Hepatocyte (in vitro differentiated cells): ENCODE measurements at regions not wholly inside any gene's neighbourhood (a gene's known extent, or its start where the extent isn't known, plus 50 kb on each side); places are given as distances from the start of the nearest gene placed in this dataset.

Experiments
- EZH2 ChIP-seq: fragments of 200-600 bp; sonication (generic); IDR thresholded peaks from 2 replicates; pipeline ENCODE4 v1.6.1; 2016; ENCODE audit warnings: antibody characterized with exemption, mild to moderate bottlenecking, borderline replicate concordance
- EZH2phosphoT487 ChIP-seq: fragments of 200-600 bp; sonication (generic); IDR thresholded peaks from one replicate; pipeline ENCODE4 v1.6.1; 2018; ENCODE audit warnings: antibody characterized with exemption, mild to moderate bottlenecking, low read depth, moderate library complexity; ENCODE audit not compliant: unreplicated experiment, severe bottlenecking
- TF ChIP-seq, protein P1 (sequence below): fragments of 200-600 bp; sonication (generic); IDR thresholded peaks from 2 replicates; pipeline ENCODE4 v1.5.1; 2016; ENCODE audit warnings: antibody characterized with exemption, mild to moderate bottlenecking; ENCODE audit not compliant: poor library complexity

DNA sequence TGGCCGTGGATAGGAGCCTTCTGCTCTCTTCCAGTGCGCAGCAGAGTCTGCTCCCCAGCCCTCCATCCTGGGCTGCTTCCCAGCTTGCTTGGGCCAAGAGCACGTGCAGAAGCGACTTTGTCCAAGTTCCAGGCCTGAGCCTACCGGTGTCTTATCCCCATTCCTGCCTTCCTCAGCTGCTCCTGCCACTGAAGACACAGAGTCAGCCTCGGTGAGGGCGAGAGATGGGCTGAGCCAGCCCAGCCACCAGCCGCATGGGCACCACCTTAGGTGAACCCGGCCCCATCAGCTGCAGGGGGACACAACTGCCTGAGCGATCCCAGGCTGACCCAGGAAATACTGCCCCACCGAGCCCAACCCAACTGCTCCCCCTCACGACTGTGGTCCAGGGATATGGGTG lies 847.8 kb downstream of the TBC1D22A start:
- no peak for TF ChIP-seq EZH2
- TF ChIP-seq, protein P1, sequence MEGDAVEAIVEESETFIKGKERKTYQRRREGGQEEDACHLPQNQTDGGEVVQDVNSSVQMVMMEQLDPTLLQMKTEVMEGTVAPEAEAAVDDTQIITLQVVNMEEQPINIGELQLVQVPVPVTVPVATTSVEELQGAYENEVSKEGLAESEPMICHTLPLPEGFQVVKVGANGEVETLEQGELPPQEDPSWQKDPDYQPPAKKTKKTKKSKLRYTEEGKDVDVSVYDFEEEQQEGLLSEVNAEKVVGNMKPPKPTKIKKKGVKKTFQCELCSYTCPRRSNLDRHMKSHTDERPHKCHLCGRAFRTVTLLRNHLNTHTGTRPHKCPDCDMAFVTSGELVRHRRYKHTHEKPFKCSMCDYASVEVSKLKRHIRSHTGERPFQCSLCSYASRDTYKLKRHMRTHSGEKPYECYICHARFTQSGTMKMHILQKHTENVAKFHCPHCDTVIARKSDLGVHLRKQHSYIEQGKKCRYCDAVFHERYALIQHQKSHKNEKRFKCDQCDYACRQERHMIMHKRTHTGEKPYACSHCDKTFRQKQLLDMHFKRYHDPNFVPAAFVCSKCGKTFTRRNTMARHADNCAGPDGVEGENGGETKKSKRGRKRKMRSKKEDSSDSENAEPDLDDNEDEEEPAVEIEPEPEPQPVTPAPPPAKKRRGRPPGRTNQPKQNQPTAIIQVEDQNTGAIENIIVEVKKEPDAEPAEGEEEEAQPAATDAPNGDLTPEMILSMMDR, result no peak
- TF ChIP-seq EZH2phosphoT487, result no peak
